GM23338 (cell line): ENCODE measurements at regions not wholly inside any gene's neighbourhood (a gene's known extent, or its start where the extent isn't known, plus 50 kb on each side); places are given as distances from the start of the nearest gene placed in this dataset.
A peak's percentile ranks its signal among the peaks of the same experiment; 100 is the strongest.

Experiments used
- ATAC-seq: fragments of 200-7000 bp; cut with Tn5 transposase; 3 replicates; pipeline ENCODE4 v1.9.1; 2020
- DNase-seq: peaks from one replicate; pipeline ENCODE4 v3.0.0-alpha.2; 2015; ENCODE audit warnings: low spot score
- H2AFZ ChIP-seq: fragments of 200-600 bp; sonication (generic); 2 replicates; pipeline ENCODE4 v1.8.0; 2016; ENCODE audit warnings: antibody characterized with exemption, mild to moderate bottlenecking, moderate library complexity
- H3F3A ChIP-seq: fragments of 200-600 bp; sonication (generic); replicated peaks from 2 replicates; pipeline ENCODE4 v1.8.0; 2017; ENCODE audit warnings: antibody characterized with exemption, mixed run types, low read depth
- H3K27ac ChIP-seq: fragments of 200-600 bp; sonication (generic); 2 replicates; pipeline ENCODE4 v1.6.1; 2016; ENCODE audit warnings: low read depth
- H3K27me3 ChIP-seq: fragments of 200-600 bp; sonication (generic); 2 replicates; pipeline ENCODE4 v1.8.0; 2016; ENCODE audit warnings: mild to moderate bottlenecking, mixed run types, moderate library complexity; ENCODE audit not compliant: insufficient read depth
- H3K36me3 ChIP-seq: fragments of 200-600 bp; sonication (generic); 2 replicates; pipeline ENCODE4 v1.8.0; 2016; ENCODE audit warnings: mild to moderate bottlenecking; ENCODE audit not compliant: insufficient read depth
- H3K4me1 ChIP-seq: fragments of 200-600 bp; sonication (generic); 2 replicates; pipeline ENCODE4 v1.8.0; 2016; ENCODE audit warnings: mild to moderate bottlenecking, moderate library complexity; ENCODE audit not compliant: insufficient read depth
- H3K4me2 ChIP-seq: fragments of 200-600 bp; sonication (generic); 2 replicates; pipeline ENCODE4 v1.7.1; 2017; ENCODE audit warnings: mixed run types
- H3K4me3 ChIP-seq: fragments of 200-600 bp; sonication (generic); 2 replicates; pipeline ENCODE4 v1.6.1; 2016; ENCODE audit warnings: mixed run types
- H3K79me2 ChIP-seq: fragments of 200-600 bp; sonication (generic); replicated peaks from 2 replicates; pipeline ENCODE4 v1.8.0; 2017; ENCODE audit warnings: mild to moderate bottlenecking; ENCODE audit not compliant: insufficient read depth
- H3K9me2 ChIP-seq: fragments of 200-600 bp; sonication (generic); 2 replicates; pipeline ENCODE4 v1.8.0; 2017; ENCODE audit not compliant: insufficient read depth
- H4K20me1 ChIP-seq: fragments of 200-600 bp; sonication (generic); replicated peaks from 2 replicates; pipeline ENCODE4 v1.8.0; 2017; ENCODE audit warnings: mild to moderate bottlenecking; ENCODE audit not compliant: insufficient read depth
- H3K27ac Mint-ChIP-seq: 2 replicates; pipeline ENCODE4 v1.8.0; 2020; ENCODE audit warnings: inconsistent platforms, mild to moderate bottlenecking, moderate library complexity, mixed read lengths
- H3K27me3 Mint-ChIP-seq: 3 replicates; pipeline ENCODE4 v1.8.0; 2022; ENCODE audit warnings: low read depth, mild to moderate bottlenecking, moderate library complexity, mixed read lengths, inconsistent platforms; ENCODE audit not compliant: insufficient read depth, poor library complexity
- H3K36me3 Mint-ChIP-seq: 3 replicates; pipeline ENCODE4 v1.8.0; 2021; ENCODE audit warnings: low read depth, mild to moderate bottlenecking, inconsistent platforms, moderate library complexity, mixed read lengths
- H3K4me1 Mint-ChIP-seq: 3 replicates; pipeline ENCODE4 v1.8.0; 2020; ENCODE audit warnings: mild to moderate bottlenecking, inconsistent platforms, mixed read lengths
- H3K4me3 Mint-ChIP-seq: 3 replicates; pipeline ENCODE4 v1.8.0; 2021; ENCODE audit warnings: moderate library complexity, mild to moderate bottlenecking, inconsistent platforms, mixed read lengths
- H3K9me3 Mint-ChIP-seq: 3 replicates; pipeline ENCODE4 v1.8.0; 2020; ENCODE audit warnings: moderate library complexity, mild to moderate bottlenecking, inconsistent platforms, mixed read lengths
- CREB1 ChIP-seq: fragments of 250-450 bp; sonication (Bioruptor Pico); IDR thresholded peaks from 2 replicates; pipeline ENCODE4 v1.5.0; 2020; ENCODE audit warnings: low read depth, mild to moderate bottlenecking, moderate library complexity
- CTCF ChIP-seq, 2 experiments: fragments of 200-600 bp in 1 of 2; sonication (generic) in 1 of 2; conservative IDR thresholded peaks; 2 replicates each; pipeline versions ENCODE4 v1.5.1 to v1.6.1; 2016 to 2017; ENCODE audit warnings: antibody characterized with exemption in 2 of 2, low read depth in 2 of 2, mild to moderate bottlenecking in 2 of 2, moderate library complexity in 1 of 2
- EZH2phosphoT487 ChIP-seq: fragments of 200-600 bp; sonication (generic); IDR thresholded peaks from one replicate; pipeline ENCODE4 v1.8.1; 2018; ENCODE audit warnings: antibody characterized with exemption; ENCODE audit not compliant: unreplicated experiment
- JUNB ChIP-seq: IDR thresholded peaks from one replicate; pipeline ENCODE4 v1.6.1; 2016; ENCODE audit warnings: antibody characterized with exemption; ENCODE audit not compliant: unreplicated experiment
- NANOG ChIP-seq: IDR thresholded peaks from 2 replicates; pipeline ENCODE4 v1.6.1; 2016; ENCODE audit warnings: antibody characterized with exemption, borderline replicate concordance
- POLR2AphosphoS5 ChIP-seq: IDR thresholded peaks from 2 replicates; pipeline ENCODE4 v1.6.1; 2016; ENCODE audit warnings: antibody characterized with exemption, low read depth
- REST ChIP-seq: IDR thresholded peaks from one replicate; pipeline ENCODE4 v1.6.1; 2018; ENCODE audit warnings: antibody characterized with exemption; ENCODE audit not compliant: unreplicated experiment
- STAT1 ChIP-seq: IDR thresholded peaks from one replicate; pipeline ENCODE4 v1.6.1; 2016; ENCODE audit warnings: antibody characterized with exemption; ENCODE audit not compliant: unreplicated experiment
- TF ChIP-seq, protein P1 (sequence below): fragments of 250-450 bp; sonication (Bioruptor Pico); IDR thresholded peaks from 2 replicates; pipeline ENCODE4 v1.5.0; 2020; ENCODE audit warnings: mild to moderate bottlenecking, moderate library complexity

DNA sequence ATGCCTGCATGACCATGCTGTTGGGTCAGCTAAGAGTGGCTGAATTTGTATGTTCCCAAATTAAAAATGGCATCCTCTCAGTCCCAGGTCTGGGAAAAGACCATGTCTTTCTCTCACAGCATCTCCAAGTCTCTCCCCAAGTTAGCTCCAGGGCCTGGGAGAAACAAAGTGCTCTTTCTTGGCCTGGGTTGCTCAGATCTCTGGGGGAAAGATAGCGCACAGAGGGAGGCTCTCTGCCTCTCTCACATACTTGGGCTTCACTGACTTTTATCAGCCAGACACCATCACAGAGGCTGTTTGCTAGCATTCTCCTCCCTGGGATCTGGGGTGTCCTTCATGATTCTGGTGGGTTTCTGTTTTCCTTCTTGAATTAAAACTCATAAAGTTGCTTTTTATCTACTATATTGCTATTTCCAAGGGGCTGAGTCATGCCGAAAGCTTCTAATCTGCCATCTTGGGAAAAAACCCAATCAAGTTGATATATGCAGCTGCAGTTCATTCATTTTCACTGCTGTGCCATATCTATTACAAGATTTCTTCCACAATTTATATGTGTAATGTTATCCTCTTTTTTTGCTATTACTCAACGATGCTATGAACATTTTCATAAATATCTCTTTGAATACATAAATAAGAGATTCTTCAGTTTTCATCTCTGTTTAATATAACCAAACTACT is 190.2 kb downstream of the MOXD1 start:
- Mint-ChIP-seq H3K4me3 (no peak overlapping the region), H3K27me3 (no peaks in the 10 kb centered on the region), H3K9me3 (no peaks in the 10 kb centered on the region), H3K27ac (0 out of 2 replicates have a peak overlapping the region, but pooled peaks have one; percentile 16), H3K4me1 (no peaks in the 10 kb centered on the region), H3K36me3 (no peaks in the 10 kb centered on the region)
- H3K4me3 ChIP-seq = no peak overlapping the region
- no peaks in the 10 kb centered on the region for H3K79me2 ChIP-seq
- peak overlapping the region; percentile 77; the same call in 1 of the 2 replicates for H2AFZ ChIP-seq
- H3K27ac ChIP-seq = no peak overlapping the region
- no peaks in the 10 kb centered on the region for H4K20me1 ChIP-seq
- H3K4me1 ChIP-seq = no peaks in the 10 kb centered on the region
- H3F3A ChIP-seq = no peaks in the 10 kb centered on the region
- TF ChIP-seq, protein P1, sequence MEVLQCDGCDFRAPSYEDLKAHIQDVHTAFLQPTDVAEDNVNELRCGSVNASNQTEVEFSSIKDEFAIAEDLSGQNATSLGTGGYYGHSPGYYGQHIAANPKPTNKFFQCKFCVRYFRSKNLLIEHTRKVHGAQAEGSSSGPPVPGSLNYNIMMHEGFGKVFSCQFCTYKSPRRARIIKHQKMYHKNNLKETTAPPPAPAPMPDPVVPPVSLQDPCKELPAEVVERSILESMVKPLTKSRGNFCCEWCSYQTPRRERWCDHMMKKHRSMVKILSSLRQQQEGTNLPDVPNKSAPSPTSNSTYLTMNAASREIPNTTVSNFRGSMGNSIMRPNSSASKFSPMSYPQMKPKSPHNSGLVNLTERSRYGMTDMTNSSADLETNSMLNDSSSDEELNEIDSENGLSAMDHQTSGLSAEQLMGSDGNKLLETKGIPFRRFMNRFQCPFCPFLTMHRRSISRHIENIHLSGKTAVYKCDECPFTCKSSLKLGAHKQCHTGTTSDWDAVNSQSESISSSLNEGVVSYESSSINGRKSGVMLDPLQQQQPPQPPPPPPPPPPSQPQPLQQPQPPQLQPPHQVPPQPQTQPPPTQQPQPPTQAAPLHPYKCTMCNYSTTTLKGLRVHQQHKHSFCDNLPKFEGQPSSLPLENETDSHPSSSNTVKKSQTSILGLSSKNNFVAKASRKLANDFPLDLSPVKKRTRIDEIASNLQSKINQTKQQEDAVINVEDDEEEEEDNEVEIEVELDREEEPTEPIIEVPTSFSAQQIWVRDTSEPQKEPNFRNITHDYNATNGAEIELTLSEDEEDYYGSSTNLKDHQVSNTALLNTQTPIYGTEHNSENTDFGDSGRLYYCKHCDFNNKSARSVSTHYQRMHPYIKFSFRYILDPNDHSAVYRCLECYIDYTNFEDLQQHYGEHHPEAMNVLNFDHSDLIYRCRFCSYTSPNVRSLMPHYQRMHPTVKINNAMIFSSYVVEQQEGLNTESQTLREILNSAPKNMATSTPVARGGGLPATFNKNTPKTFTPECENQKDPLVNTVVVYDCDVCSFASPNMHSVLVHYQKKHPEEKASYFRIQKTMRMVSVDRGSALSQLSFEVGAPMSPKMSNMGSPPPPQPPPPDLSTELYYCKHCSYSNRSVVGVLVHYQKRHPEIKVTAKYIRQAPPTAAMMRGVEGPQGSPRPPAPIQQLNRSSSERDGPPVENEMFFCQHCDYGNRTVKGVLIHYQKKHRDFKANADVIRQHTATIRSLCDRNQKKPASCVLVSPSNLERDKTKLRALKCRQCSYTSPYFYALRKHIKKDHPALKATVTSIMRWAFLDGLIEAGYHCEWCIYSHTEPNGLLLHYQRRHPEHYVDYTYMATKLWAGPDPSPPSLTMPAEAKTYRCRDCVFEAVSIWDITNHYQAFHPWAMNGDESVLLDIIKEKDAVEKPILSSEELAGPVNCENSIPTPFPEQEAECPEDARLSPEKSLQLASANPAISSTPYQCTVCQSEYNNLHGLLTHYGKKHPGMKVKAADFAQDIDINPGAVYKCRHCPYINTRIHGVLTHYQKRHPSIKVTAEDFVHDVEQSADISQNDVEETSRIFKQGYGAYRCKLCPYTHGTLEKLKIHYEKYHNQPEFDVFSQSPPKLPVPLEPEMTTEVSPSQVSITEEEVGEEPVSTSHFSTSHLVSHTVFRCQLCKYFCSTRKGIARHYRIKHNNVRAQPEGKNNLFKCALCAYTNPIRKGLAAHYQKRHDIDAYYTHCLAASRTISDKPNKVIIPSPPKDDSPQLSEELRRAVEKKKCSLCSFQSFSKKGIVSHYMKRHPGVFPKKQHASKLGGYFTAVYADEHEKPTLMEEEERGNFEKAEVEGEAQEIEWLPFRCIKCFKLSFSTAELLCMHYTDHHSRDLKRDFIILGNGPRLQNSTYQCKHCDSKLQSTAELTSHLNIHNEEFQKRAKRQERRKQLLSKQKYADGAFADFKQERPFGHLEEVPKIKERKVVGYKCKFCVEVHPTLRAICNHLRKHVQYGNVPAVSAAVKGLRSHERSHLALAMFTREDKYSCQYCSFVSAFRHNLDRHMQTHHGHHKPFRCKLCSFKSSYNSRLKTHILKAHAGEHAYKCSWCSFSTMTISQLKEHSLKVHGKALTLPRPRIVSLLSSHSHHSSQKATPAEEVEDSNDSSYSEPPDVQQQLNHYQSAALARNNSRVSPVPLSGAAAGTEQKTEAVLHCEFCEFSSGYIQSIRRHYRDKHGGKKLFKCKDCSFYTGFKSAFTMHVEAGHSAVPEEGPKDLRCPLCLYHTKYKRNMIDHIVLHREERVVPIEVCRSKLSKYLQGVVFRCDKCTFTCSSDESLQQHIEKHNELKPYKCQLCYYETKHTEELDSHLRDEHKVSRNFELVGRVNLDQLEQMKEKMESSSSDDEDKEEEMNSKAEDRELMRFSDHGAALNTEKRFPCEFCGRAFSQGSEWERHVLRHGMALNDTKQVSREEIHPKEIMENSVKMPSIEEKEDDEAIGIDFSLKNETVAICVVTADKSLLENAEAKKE (CRISPR knock-in tag) = no peak
- TF ChIP-seq NANOG = no peak
- TF ChIP-seq STAT1 = no peak
- TF ChIP-seq EZH2phosphoT487 = no peak
- no peak for TF ChIP-seq CREB1
- no peak for TF ChIP-seq JUNB
- no peak for TF ChIP-seq CTCF (conservative IDR thresholded peaks at IDR 0.05; ENCODE audit: low read depth in 2 of 2)
- no peak for TF ChIP-seq REST
- no peak for TF ChIP-seq POLR2AphosphoS5
- ATAC-seq = no peak
- DNase-seq = no peak
- no peaks in the 10 kb centered on the region for H3K27me3 ChIP-seq
- H3K9me2 ChIP-seq = no peaks in the 10 kb centered on the region
- H3K4me2 ChIP-seq = no peak overlapping the region
- no peaks in the 10 kb centered on the region for H3K36me3 ChIP-seq
